WTC11 (cell line): ENCODE measurements at regions not wholly inside any gene's neighbourhood (a gene's known extent, or its start where the extent isn't known, plus 50 kb on each side); places are given as distances from the start of the nearest gene placed in this dataset.

Experiments
- CTCF ChIP-seq: fragments of 200-600 bp; IDR thresholded peaks from 2 replicates; pipeline ENCODE4 v1.8.0; 2022; ENCODE audit warnings: antibody characterized with exemption
- IRF1 ChIP-seq: sonication (generic); formaldehyde crosslinking; IDR thresholded peaks from 2 replicates; pipeline ENCODE4 v1.8.0; 2023; ENCODE audit warnings: missing genetic modification reagents
- TP53 ChIP-seq: sonication (generic); formaldehyde crosslinking; IDR thresholded peaks from 2 replicates; pipeline ENCODE4 v1.8.1; 2023; ENCODE audit warnings: mild to moderate bottlenecking, missing genetic modification reagents
- ZNF263 ChIP-seq: sonication (generic); formaldehyde crosslinking; IDR thresholded peaks from 2 replicates; pipeline ENCODE4 v1.8.1; 2022; ENCODE audit warnings: low read depth, mild to moderate bottlenecking, moderate library complexity, missing genetic modification reagents

GRCh38 chr2:217047209-217047608 lies 187.3 kb upstream of the TNP1 start:
- TF ChIP-seq IRF1 (no peak), CTCF (no peak), TP53 (CRISPR knock-in tag) (no peak), ZNF263 (CRISPR knock-in tag) (no peak)
